ENCODE measurements at regions not wholly inside any gene's neighbourhood (a gene's known extent, or its start where the extent isn't known, plus 50 kb on each side); places are given as distances from the start of the nearest gene placed in this dataset.

DNA sequence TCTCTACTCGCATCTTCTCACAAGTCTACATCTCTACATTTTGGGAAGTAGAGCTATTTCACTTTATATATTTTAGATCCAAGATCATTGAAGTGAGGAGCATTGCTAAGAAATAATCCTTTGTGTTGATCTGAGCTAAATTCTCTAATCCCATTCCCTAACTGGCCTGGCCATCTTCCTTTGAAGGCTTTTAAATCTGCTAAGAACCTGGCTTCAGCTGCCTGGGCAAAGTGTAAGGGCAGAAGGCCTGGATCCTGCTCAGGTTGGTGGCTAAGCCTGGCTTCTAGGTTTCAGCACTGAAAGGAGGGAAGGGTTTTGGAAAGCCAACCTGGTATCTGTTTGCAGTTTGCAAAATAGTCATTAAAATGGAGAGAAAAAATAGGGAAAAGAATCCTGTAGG, 167.6 kb downstream of the BRINP2 start:
- no peak for TF ChIP-seq POLR2AphosphoS5 (IDR thresholded peaks at IDR 0.05; ENCODE audit: borderline replicate concordance, low read depth, low read length)
- TF ChIP-seq EZH2 (IDR thresholded peaks at IDR 0.05), result no peak

Measured in SK-N-MC (cell line).